ENCODE measurements at regions not wholly inside any gene's neighbourhood (a gene's known extent, or its start where the extent isn't known, plus 50 kb on each side); places are given as distances from the start of the nearest gene placed in this dataset.

DNA sequence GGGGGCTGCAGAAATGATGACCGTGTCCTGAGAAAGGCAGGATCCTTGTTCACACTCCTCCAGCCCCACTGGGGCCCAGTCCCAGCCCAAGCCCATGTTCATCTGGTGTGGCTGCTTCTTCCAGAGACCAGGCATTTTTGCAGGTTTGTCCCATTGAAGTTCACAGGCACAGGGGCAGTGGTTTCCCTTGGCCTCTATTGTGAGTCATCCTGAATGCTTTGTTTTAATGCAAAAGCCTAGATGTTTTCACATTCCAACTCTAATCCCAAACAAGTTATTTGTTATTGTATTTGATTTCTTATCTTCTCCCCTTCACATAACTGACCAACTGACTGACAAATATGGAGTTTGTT is 426.4 kb upstream of the ID2 start:
- peaks cover 6% of the 10 kb centered on the region for H3K9me3 Mint-ChIP-seq
- TF ChIP-seq, protein P1, sequence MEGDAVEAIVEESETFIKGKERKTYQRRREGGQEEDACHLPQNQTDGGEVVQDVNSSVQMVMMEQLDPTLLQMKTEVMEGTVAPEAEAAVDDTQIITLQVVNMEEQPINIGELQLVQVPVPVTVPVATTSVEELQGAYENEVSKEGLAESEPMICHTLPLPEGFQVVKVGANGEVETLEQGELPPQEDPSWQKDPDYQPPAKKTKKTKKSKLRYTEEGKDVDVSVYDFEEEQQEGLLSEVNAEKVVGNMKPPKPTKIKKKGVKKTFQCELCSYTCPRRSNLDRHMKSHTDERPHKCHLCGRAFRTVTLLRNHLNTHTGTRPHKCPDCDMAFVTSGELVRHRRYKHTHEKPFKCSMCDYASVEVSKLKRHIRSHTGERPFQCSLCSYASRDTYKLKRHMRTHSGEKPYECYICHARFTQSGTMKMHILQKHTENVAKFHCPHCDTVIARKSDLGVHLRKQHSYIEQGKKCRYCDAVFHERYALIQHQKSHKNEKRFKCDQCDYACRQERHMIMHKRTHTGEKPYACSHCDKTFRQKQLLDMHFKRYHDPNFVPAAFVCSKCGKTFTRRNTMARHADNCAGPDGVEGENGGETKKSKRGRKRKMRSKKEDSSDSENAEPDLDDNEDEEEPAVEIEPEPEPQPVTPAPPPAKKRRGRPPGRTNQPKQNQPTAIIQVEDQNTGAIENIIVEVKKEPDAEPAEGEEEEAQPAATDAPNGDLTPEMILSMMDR (IDR thresholded peaks at IDR 0.05; ENCODE audit: unreplicated experiment in 3 of 3): no peak
- peaks cover 20% of the 10 kb centered on the region for H3K4me1 Mint-ChIP-seq
- H3K27me3 Mint-ChIP-seq (ENCODE audit: low read depth): peaks cover 9% of the 10 kb centered on the region
- no peaks in the 10 kb centered on the region for H3K36me3 Mint-ChIP-seq (ENCODE audit: low read depth)
- H3K4me3 Mint-ChIP-seq: no peak overlapping the region
- no peak overlapping the region for H3K27ac Mint-ChIP-seq

- H3K9me3 Mint-ChIP-seq: peaks cover 2% of the 10 kb centered on the region
- TF ChIP-seq, protein P1 (IDR thresholded peaks at IDR 0.05; ENCODE audit: unreplicated experiment in 3 of 3): no peak
- no peaks in the 10 kb centered on the region for H3K36me3 Mint-ChIP-seq (ENCODE audit: low read depth)
- H3K4me1 Mint-ChIP-seq: peaks cover 20% of the 10 kb centered on the region
- H3K4me3 Mint-ChIP-seq: no peak overlapping the region
- H3K27ac Mint-ChIP-seq: no peak overlapping the region
- peaks cover 9% of the 10 kb centered on the region for H3K27me3 Mint-ChIP-seq (ENCODE audit: low read depth)
These were observed 425.0 kb upstream of the ID2 start for GRCh38 chr2:8256905-8257304.

DNA sequence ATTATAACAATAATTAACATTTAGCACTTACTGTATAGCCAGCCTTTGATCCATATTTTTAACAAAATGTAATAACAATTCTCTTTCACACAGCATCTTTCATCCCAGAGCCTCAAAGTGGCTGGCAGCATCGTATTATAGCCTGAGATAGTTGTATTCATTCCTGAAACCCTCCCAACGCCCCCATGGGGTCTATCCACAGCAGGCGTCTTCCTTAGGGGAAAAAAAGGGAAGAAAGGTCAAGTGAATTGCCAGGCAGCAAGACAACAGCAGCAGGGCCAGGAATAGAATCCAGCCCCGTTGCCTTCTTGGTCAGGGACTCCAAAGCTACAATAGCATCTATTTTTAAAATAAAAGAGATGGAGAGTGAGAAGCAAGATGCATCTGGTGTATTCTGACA is 424.4 kb upstream of the ID2 start:
- peaks cover 20% of the 10 kb centered on the region for H3K4me1 Mint-ChIP-seq
- H3K27me3 Mint-ChIP-seq (ENCODE audit: low read depth): peaks cover 9% of the 10 kb centered on the region
- TF ChIP-seq, protein P1 (IDR thresholded peaks at IDR 0.05; ENCODE audit: unreplicated experiment in 3 of 3): no peak
- H3K27ac Mint-ChIP-seq: no peak overlapping the region
- H3K36me3 Mint-ChIP-seq (ENCODE audit: low read depth): no peaks in the 10 kb centered on the region
- H3K4me3 Mint-ChIP-seq: no peak overlapping the region
- H3K9me3 Mint-ChIP-seq: peaks cover 1% of the 10 kb centered on the region

DNA sequence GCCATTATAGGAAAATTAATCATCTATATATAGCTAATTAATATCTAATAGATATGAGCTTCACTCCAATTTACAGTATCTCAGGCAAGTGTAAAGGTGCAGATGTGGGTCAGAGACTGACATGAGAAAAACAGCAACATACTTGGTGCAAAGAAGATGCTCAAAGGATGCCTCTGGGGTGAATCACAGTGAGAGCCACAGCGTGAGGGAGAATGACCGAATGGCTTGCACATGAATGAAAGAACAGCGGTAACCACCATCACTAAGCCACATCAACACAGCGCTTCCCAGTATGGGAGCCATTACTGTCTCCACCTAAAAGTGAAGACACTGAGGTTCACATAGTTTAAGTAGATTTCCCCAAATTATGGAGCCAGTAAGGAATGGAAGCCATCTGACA is 423.4 kb upstream of the ID2 start:
- Mint-ChIP-seq H3K27me3 (ENCODE audit: low read depth) (peaks cover 9% of the 10 kb centered on the region), H3K27ac (no peak overlapping the region), H3K9me3 (no peaks in the 10 kb centered on the region), H3K4me3 (no peak overlapping the region), H3K36me3 (ENCODE audit: low read depth) (no peaks in the 10 kb centered on the region), H3K4me1 (peaks cover 17% of the 10 kb centered on the region)
- TF ChIP-seq, protein P1 (IDR thresholded peaks at IDR 0.05; ENCODE audit: unreplicated experiment in 3 of 3): no peak

DNA sequence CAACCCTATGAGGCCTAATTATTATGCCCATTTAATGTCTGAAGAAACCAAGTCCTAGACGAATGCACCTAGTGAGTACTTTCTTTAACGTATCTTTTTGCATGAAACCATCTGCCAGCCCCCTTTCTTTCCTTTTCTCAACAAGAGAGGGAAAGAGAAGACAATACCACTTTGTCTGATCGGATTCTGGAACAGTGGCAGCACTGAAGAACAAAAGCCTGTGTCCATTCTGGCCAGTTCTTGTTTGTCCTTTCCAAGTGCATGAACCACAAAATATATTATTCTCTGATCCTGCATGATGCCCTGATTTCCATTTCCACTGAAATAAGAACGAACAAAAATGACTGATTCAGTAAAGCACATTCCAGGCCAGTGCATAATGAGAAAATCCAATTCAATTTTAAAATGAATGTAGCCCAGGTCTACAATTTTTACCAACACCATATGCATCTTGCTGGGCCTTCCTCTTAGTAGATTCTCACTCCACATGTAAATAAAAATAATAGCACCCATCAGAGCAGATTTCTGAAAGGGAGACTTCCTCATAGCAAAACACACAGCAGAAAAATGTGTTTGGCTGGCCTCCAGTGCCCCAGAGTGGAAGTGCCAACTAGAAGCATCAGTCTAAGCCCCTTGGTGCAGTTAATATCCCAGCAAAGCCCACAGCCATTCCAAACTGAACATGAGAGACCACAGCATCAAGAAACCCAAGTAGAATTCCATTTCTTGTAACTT is 422.6 kb upstream of the ID2 start:
- Mint-ChIP-seq H3K36me3 (ENCODE audit: low read depth) (no peaks in the 10 kb centered on the region), H3K27me3 (ENCODE audit: low read depth) (peaks cover 4% of the 10 kb centered on the region), H3K9me3 (no peaks in the 10 kb centered on the region), H3K27ac (no peak overlapping the region), H3K4me1 (peaks cover 8% of the 10 kb centered on the region), H3K4me3 (no peak overlapping the region)
- TF ChIP-seq, protein P1 (IDR thresholded peaks at IDR 0.05; ENCODE audit: unreplicated experiment in 3 of 3): no peak

GRCh38 chr2:8259841-8260178 is 422.0 kb upstream of the ID2 start:
- peaks cover 5% of the 10 kb centered on the region for H3K4me1 Mint-ChIP-seq
- no peak overlapping the region for H3K4me3 Mint-ChIP-seq
- H3K27ac Mint-ChIP-seq: no peak overlapping the region
- H3K9me3 Mint-ChIP-seq: no peaks in the 10 kb centered on the region
- no peaks in the 10 kb centered on the region for H3K36me3 Mint-ChIP-seq (ENCODE audit: low read depth)
- peaks cover 3% of the 10 kb centered on the region for H3K27me3 Mint-ChIP-seq (ENCODE audit: low read depth)
- TF ChIP-seq, protein P1 (IDR thresholded peaks at IDR 0.05; ENCODE audit: unreplicated experiment in 3 of 3): no peak

Measured in nephron (organoid).